ENCODE measurements at regions not wholly inside any gene's neighbourhood (a gene's known extent, or its start where the extent isn't known, plus 50 kb on each side); places are given as distances from the start of the nearest gene placed in this dataset.
"Not testable (repeated sequence)": the region's sequence is repeated elsewhere in the genome, so short reads cannot be mapped to it uniquely, and the experiment has no call there.

DNA sequence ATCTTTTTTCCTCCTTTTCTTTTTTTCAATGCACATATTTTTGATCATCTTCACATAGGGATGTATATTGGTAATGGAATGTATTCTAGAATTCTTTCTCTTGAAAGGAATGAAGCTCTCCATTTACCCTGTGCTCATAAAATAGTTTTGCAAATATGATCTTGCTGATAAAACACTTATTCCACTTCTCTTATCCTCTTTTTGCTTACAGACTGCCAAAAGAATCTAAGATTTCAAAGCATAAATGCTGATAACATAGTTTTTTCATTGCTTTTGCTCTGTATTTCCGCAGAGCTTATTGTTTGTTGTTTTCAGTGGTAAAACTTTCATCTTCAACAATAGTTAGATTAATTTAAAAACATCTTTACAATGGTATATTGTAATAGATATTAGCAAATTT, 350.5 kb downstream of the PAX1 start:
- no peak for TF ChIP-seq CTCF (IDR thresholded peaks at IDR 0.05; ENCODE audit: low read depth, low read length)

GRCh38 chr20:22052025-22052650, 346.7 kb downstream of the PAX1 start:
- Histone ChIP-seq H3K27me3 (ENCODE audit: insufficient read depth, low read depth, severe bottlenecking) (peaks cover 24% of the 10 kb centered on the region), H3K27ac (no peak overlapping the region), H3K4me3 (ENCODE audit: low read depth, low read length) (no peak overlapping the region), H3K9me3 (ENCODE audit: severe bottlenecking) (no peaks in the 10 kb centered on the region), H3K36me3 (no peaks in the 10 kb centered on the region)
- no peak for DNase-seq
- no peak for TF ChIP-seq CTCF (IDR thresholded peaks at IDR 0.05; ENCODE audit: low read depth, low read length)

More for the DNA sequence above, 350.5 kb downstream of the PAX1 start:
- no peak for DNase-seq
- no peak overlapping the region for H3K4me3 ChIP-seq (ENCODE audit: low read depth, low read length)
- H3K27ac ChIP-seq = no peak overlapping the region
- no peaks in the 10 kb centered on the region for H3K36me3 ChIP-seq
- peaks cover 38% of the 10 kb centered on the region for H3K27me3 ChIP-seq (ENCODE audit: insufficient read depth, low read depth, severe bottlenecking)
- H3K9me3 ChIP-seq (ENCODE audit: severe bottlenecking) = no peaks in the 10 kb centered on the region

- H3K36me3 ChIP-seq; DNase-seq; H3K9me3 ChIP-seq (ENCODE audit: severe bottlenecking); H3K27me3 ChIP-seq (ENCODE audit: insufficient read depth, low read depth, severe bottlenecking); H3K27ac ChIP-seq; H3K4me3 ChIP-seq (ENCODE audit: low read depth, low read length): not testable (repeated sequence)
These were observed 340.6 kb downstream of the PAX1 start for GRCh38 chr20:22045956-22046507.

DNA sequence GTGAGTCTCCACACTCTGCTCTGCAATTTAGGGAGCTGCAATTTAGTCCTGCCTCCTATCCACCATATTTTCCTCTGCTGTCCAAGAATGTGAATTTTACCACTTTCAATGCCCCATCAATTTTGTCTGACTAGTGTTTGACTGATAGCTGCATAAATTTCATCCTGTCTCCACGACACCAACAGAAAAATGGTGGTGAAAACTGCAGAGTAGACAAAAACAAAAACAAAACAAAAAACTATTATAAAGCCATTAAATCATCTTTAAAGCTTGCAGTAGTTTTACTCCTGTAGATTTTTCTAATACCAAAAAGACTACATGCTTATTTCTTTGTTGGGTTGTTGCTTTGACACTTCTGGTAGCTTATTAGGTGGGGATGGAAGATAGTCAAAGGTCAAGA, 322.0 kb downstream of the PAX1 start:
- Histone ChIP-seq H3K4me3 (ENCODE audit: low read depth, low read length) (no peak overlapping the region), H3K27ac (no peak overlapping the region), H3K9me3 (ENCODE audit: severe bottlenecking) (no peaks in the 10 kb centered on the region), H3K27me3 (ENCODE audit: insufficient read depth, low read depth, severe bottlenecking) (peaks cover 26% of the 10 kb centered on the region), H3K36me3 (no peaks in the 10 kb centered on the region)
- DNase-seq = no peak
- no peak for TF ChIP-seq CTCF (IDR thresholded peaks at IDR 0.05; ENCODE audit: low read depth, low read length)

- no peak for TF ChIP-seq CTCF (IDR thresholded peaks at IDR 0.05; ENCODE audit: low read depth, low read length)
- DNase-seq = no peak
- Histone ChIP-seq H3K4me3 (ENCODE audit: low read depth, low read length) (no peak overlapping the region), H3K9me3 (ENCODE audit: severe bottlenecking) (no peaks in the 10 kb centered on the region), H3K27ac (no peak overlapping the region), H3K27me3 (ENCODE audit: insufficient read depth, low read depth, severe bottlenecking) (peaks cover 7% of the 10 kb centered on the region), H3K36me3 (no peaks in the 10 kb centered on the region)
These were observed 314.7 kb downstream of the PAX1 start for GRCh38 chr20:22020201-22020600.

GRCh38 chr20:22008456-22008855, 303.0 kb downstream of the PAX1 start:
- H3K36me3 ChIP-seq = no peaks in the 10 kb centered on the region
- no peaks in the 10 kb centered on the region for H3K9me3 ChIP-seq (ENCODE audit: severe bottlenecking)
- peaks cover 13% of the 10 kb centered on the region for H3K27me3 ChIP-seq (ENCODE audit: insufficient read depth, low read depth, severe bottlenecking)
- DNase-seq = no peak
- H3K4me3 ChIP-seq (ENCODE audit: low read depth, low read length) = no peak overlapping the region
- no peak overlapping the region for H3K27ac ChIP-seq
- TF ChIP-seq CTCF (IDR thresholded peaks at IDR 0.05; ENCODE audit: low read depth, low read length) = no peak

Measured in WERI-Rb-1 (cell line).